ENCODE measurements at regions not wholly inside any gene's neighbourhood (a gene's known extent, or its start where the extent isn't known, plus 50 kb on each side); places are given as distances from the start of the nearest gene placed in this dataset.

GRCh38 chr16:87057211-87057881, 259.8 kb downstream of the C16orf95 start:
- Histone ChIP-seq H3K79me2 (ENCODE audit: low read length) (no peaks in the 10 kb centered on the region), H3K9me3 (ENCODE audit: insufficient read depth, low read length) (no peaks in the 10 kb centered on the region), H3K9ac (ENCODE audit: low read length) (no peak overlapping the region), H4K20me1 (ENCODE audit: insufficient read depth, low read length) (no peaks in the 10 kb centered on the region), H3K27me3 (ENCODE audit: low read depth, low read length) (peaks cover 10% of the 10 kb centered on the region), H3K4me3 (ENCODE audit: low read length) (no peak overlapping the region), H2AFZ (ENCODE audit: low read depth, low read length) (no peak overlapping the region), H3K4me1 (ENCODE audit: low read length) (no peaks in the 10 kb centered on the region), H3K27ac (ENCODE audit: low read length) (no peak overlapping the region), H3K36me3 (replicated peaks; ENCODE audit: low read depth, low read length) (no peaks in the 10 kb centered on the region), H3K4me2 (ENCODE audit: low read length) (no peak overlapping the region)
- TF ChIP-seq EZH2phosphoT487 (IDR thresholded peaks at IDR 0.05; ENCODE audit: low read depth) = no peak
- TF ChIP-seq, protein P1, sequence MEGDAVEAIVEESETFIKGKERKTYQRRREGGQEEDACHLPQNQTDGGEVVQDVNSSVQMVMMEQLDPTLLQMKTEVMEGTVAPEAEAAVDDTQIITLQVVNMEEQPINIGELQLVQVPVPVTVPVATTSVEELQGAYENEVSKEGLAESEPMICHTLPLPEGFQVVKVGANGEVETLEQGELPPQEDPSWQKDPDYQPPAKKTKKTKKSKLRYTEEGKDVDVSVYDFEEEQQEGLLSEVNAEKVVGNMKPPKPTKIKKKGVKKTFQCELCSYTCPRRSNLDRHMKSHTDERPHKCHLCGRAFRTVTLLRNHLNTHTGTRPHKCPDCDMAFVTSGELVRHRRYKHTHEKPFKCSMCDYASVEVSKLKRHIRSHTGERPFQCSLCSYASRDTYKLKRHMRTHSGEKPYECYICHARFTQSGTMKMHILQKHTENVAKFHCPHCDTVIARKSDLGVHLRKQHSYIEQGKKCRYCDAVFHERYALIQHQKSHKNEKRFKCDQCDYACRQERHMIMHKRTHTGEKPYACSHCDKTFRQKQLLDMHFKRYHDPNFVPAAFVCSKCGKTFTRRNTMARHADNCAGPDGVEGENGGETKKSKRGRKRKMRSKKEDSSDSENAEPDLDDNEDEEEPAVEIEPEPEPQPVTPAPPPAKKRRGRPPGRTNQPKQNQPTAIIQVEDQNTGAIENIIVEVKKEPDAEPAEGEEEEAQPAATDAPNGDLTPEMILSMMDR (IDR thresholded peaks at IDR 0.05; ENCODE audit: low read depth, low read length) = no peak

GRCh38 chr16:87057951-87058560, 259.1 kb downstream of the C16orf95 start:
- Histone ChIP-seq H3K79me2 (ENCODE audit: low read length) (no peaks in the 10 kb centered on the region), H3K36me3 (replicated peaks; ENCODE audit: low read depth, low read length) (no peaks in the 10 kb centered on the region), H3K9me3 (ENCODE audit: insufficient read depth, low read length) (no peaks in the 10 kb centered on the region), H3K4me3 (ENCODE audit: low read length) (no peak overlapping the region), H4K20me1 (ENCODE audit: insufficient read depth, low read length) (no peaks in the 10 kb centered on the region), H3K4me2 (ENCODE audit: low read length) (no peak overlapping the region), H3K27me3 (ENCODE audit: low read depth, low read length) (peaks cover 10% of the 10 kb centered on the region), H3K4me1 (ENCODE audit: low read length) (no peaks in the 10 kb centered on the region), H3K9ac (ENCODE audit: low read length) (no peak overlapping the region), H2AFZ (ENCODE audit: low read depth, low read length) (no peak overlapping the region), H3K27ac (ENCODE audit: low read length) (no peak overlapping the region)
- TF ChIP-seq EZH2phosphoT487 (IDR thresholded peaks at IDR 0.05; ENCODE audit: low read depth) = no peak
- TF ChIP-seq, protein P1 (IDR thresholded peaks at IDR 0.05; ENCODE audit: low read depth, low read length) = no peak

- no peaks in the 10 kb centered on the region for H3K4me1 ChIP-seq (ENCODE audit: low read length)
- TF ChIP-seq EZH2phosphoT487 (IDR thresholded peaks at IDR 0.05; ENCODE audit: low read depth) = no peak
- TF ChIP-seq, protein P1 (IDR thresholded peaks at IDR 0.05; ENCODE audit: low read depth, low read length) = no peak
- no peak overlapping the region for H3K4me2 ChIP-seq (ENCODE audit: low read length)
- no peak overlapping the region for H3K9ac ChIP-seq (ENCODE audit: low read length)
- peaks cover 10% of the 10 kb centered on the region for H3K27me3 ChIP-seq (ENCODE audit: low read depth, low read length)
- no peaks in the 10 kb centered on the region for H3K36me3 ChIP-seq (replicated peaks; ENCODE audit: low read depth, low read length)
- no peaks in the 10 kb centered on the region for H3K9me3 ChIP-seq (ENCODE audit: insufficient read depth, low read length)
- H3K4me3 ChIP-seq (ENCODE audit: low read length) = no peak overlapping the region
- H2AFZ ChIP-seq (ENCODE audit: low read depth, low read length) = no peak overlapping the region
- H4K20me1 ChIP-seq (ENCODE audit: insufficient read depth, low read length) = no peaks in the 10 kb centered on the region
- H3K79me2 ChIP-seq (ENCODE audit: low read length) = no peaks in the 10 kb centered on the region
- no peak overlapping the region for H3K27ac ChIP-seq (ENCODE audit: low read length)
Measured at GRCh38 chr16:87058728-87059250, 258.4 kb downstream of the C16orf95 start.
